ENCODE measurements at regions not wholly inside any gene's neighbourhood (a gene's known extent, or its start where the extent isn't known, plus 50 kb on each side); places are given as distances from the start of the nearest gene placed in this dataset.

GRCh38 chr6:109252261-109253041 lies 129.8 kb downstream of the CD164 start (continued):
- TF ChIP-seq ZNF280B (CRISPR knock-in tag; IDR thresholded peaks at IDR 0.05) = no peak
- TF ChIP-seq YY1 (IDR thresholded peaks at IDR 0.05; ENCODE audit: borderline replicate concordance in 1 of 3, control insufficient read depth in 1 of 3, extremely low read depth in 1 of 3, insufficient read depth in 3 of 3, insufficient read length in 1 of 3, insufficient replicate concordance in 2 of 3, low read depth in 1 of 3, low read length in 2 of 3) = no peak
- no peak for TF ChIP-seq MYC (IDR thresholded peaks at IDR 0.05; ENCODE audit: low read depth, low read length)
- no peak for TF ChIP-seq MYC (CRISPR knock-in tag; IDR thresholded peaks at IDR 0.05; ENCODE audit: borderline replicate concordance, low read depth)

- ChIA-PET POLR2A (interaction anchor here (1.4 kb wide), 1 partner anchor 11 kb away, joined by 3 read pairs; no protein-coding TSS in a partner anchor), CTCF (ENCODE audit: low intra/inter-chr PET ratio) (no interaction called here)
- Histone ChIP-seq H3K4me2 (ENCODE audit: insufficient read depth, low read length) (no peak overlapping the region), H3K9me3 (replicated peaks; ENCODE audit: control insufficient read depth, insufficient read depth, low read depth, low read length) (no peaks in the 10 kb centered on the region), H3K4me3 (no peak overlapping the region), H4K20me1 (replicated peaks; ENCODE audit: control insufficient read depth, insufficient read depth, low read length) (no peaks in the 10 kb centered on the region), H3K9ac (ENCODE audit: insufficient read depth in 1 of 2, low read depth in 2 of 2, low read length in 2 of 2) (no peak overlapping the region), H3K27me3 (ENCODE audit: control insufficient read depth in 2 of 2, insufficient read depth in 2 of 2, low read length in 2 of 2) (no peaks in the 10 kb centered on the region), H2AFZ (ENCODE audit: low read depth, low read length) (no peak overlapping the region), H3K36me3 (ENCODE audit: control insufficient read depth, insufficient read depth, low read length) (no peaks in the 10 kb centered on the region), H3K9me1 (ENCODE audit: control insufficient read depth, insufficient read depth, low read length) (no peaks in the 10 kb centered on the region), H3K27ac (ENCODE audit: extremely low read depth, low read depth, low read length) (no peak overlapping the region), H3K79me2 (ENCODE audit: control insufficient read depth, insufficient read depth, low read length) (no peaks in the 10 kb centered on the region), H3K4me1 (replicated peaks in 1 of 2; ENCODE audit: control insufficient read depth in 2 of 2, insufficient read depth in 2 of 2, low read length in 2 of 2) (0 out of 5 replicates have a peak, but pooled peaks cover 0 to 3% of the 10 kb centered on the region in 2 experiments)
- in situ Hi-C loops (cut with MboI) (no loop called here), intact Hi-C loops (cut with micrococcal nuclease) (no loop called here)
- no peak for ATAC-seq
- no peak for DNase-seq (ENCODE audit: extremely low read depth in 1 of 4, low spot score in 3 of 4)
- no TSS peak for BruUV-seq (replicated peaks)
- no peak for TF ChIP-seq CREB1 (IDR thresholded peaks at IDR 0.05)
- no peak for TF ChIP-seq CREB1 (CRISPR knock-in tag; IDR thresholded peaks at IDR 0.05)
- TF ChIP-seq CBFA2T3 (IDR thresholded peaks at IDR 0.05) = peak; percentile 25; the same call in 1 of the 2 replicates
- TF ChIP-seq CBFA2T2 (conservative IDR thresholded peaks at IDR 0.05) = 0 out of 2 replicates have a peak, but pooled peaks have one; percentile 11
- TF ChIP-seq DDX20 (tag; IDR thresholded peaks at IDR 0.05; ENCODE audit: low read depth) = no peak
- TF ChIP-seq TCF3 (CRISPR knock-in tag; IDR thresholded peaks at IDR 0.05) = peak; percentile 21; the same call in 1 of the 2 replicates
- TF ChIP-seq ZBTB7A (IDR thresholded peaks at IDR 0.05; ENCODE audit: borderline replicate concordance, control insufficient read depth, low read depth, low read length) = no peak
- TF ChIP-seq STAT5A (IDR thresholded peaks at IDR 0.05; ENCODE audit: borderline replicate concordance, low read length) = 0 out of 2 replicates have a peak, but pooled peaks have one; percentile 20
- TF ChIP-seq CBX8 (IDR thresholded peaks at IDR 0.05; ENCODE audit: borderline replicate concordance, extremely low read depth, low read depth, low read length, poor library complexity, severe bottlenecking) = no peak
- FAIRE-seq = no peak
Observed at GRCh38 chr6:109251839-109252238, 130.4 kb downstream of the CD164 start.

Measured in K562 (cell line).